NCI-H1417 (cell line): ENCODE measurements at regions not wholly inside any gene's neighbourhood (a gene's known extent, or its start where the extent isn't known, plus 50 kb on each side); places are given as distances from the start of the nearest gene placed in this dataset.
"Not testable (repeated sequence)": the region's sequence is repeated elsewhere in the genome, so short reads cannot be mapped to it uniquely, and the experiment has no call there.

Source experiments
- DNase-seq, 3 experiments: peaks; one replicate each; lab custom pipeline; 2025; lab: John Stamatoyannopoulos, UW

- DNase-seq: peak; percentile 61 to 85 (median 73)
Observed at GRCh38 chr9:33623658-33624586, 99.9 kb downstream of the ANKRD18B start.

GRCh38 chr9:33628318-33628717 is 104.3 kb downstream of the ANKRD18B start:
- not testable (repeated sequence) for DNase-seq

- no peak for DNase-seq
Observed at GRCh38 chr9:33628865-33629410, 104.9 kb downstream of the ANKRD18B start.

- no peak for DNase-seq
Observed at GRCh38 chr9:33633636-33634035, 109.6 kb downstream of the ANKRD18B start.

GRCh38 chr9:33637881-33638280 is 113.8 kb downstream of the ANKRD18B start:
- peak in 2 of 3 experiments; percentile 21 to 75 for DNase-seq

- DNase-seq: peak in 1 of 3 experiments; percentile 38
Observed at GRCh38 chr9:33638391-33638915, 114.4 kb downstream of the ANKRD18B start.

- DNase-seq: no peak
Observed at GRCh38 chr9:33645706-33646105, 121.7 kb downstream of the ANKRD18B start.

GRCh38 chr9:33649463-33649862 is 125.4 kb downstream of the ANKRD18B start:
- DNase-seq: no peak

GRCh38 chr9:33651125-33651524 is 127.1 kb downstream of the ANKRD18B start:
- no peak for DNase-seq

GRCh38 chr9:33659921-33660320 is 135.4 kb upstream of the PRSS3 start:
- DNase-seq: no peak

GRCh38 chr9:33660772-33661171 is 134.6 kb upstream of the PRSS3 start:
- no peak for DNase-seq

GRCh38 chr9:33661176-33661575 is 134.2 kb upstream of the PRSS3 start:
- DNase-seq: no peak

GRCh38 chr9:33662871-33663270 is 132.5 kb upstream of the PRSS3 start:
- DNase-seq: no peak

- DNase-seq: peak in 1 of 3 experiments; percentile 31
Observed at GRCh38 chr9:33676194-33676745, 119.1 kb upstream of the PRSS3 start.

GRCh38 chr9:33676746-33677505 is 118.4 kb upstream of the PRSS3 start:
- DNase-seq: peak; percentile 56 to 90 (median 88)

GRCh38 chr9:33677506-33677809 is 117.9 kb upstream of the PRSS3 start:
- DNase-seq: no peak

GRCh38 chr9:33677961-33678360 is 117.4 kb upstream of the PRSS3 start:
- peak in 1 of 3 experiments; percentile 50 for DNase-seq

GRCh38 chr9:33682551-33682950 is 112.8 kb upstream of the PRSS3 start:
- no peak for DNase-seq

GRCh38 chr9:33684831-33685230 is 110.5 kb upstream of the PRSS3 start:
- DNase-seq: no peak

GRCh38 chr9:33686942-33687341 is 108.4 kb upstream of the PRSS3 start:
- peak in 2 of 3 experiments; percentile 17 to 71 for DNase-seq

GRCh38 chr9:33687779-33688178 is 107.6 kb upstream of the PRSS3 start:
- DNase-seq: peak; percentile 14 to 78 (median 68)
